ENCODE measurements at regions not wholly inside any gene's neighbourhood (a gene's known extent, or its start where the extent isn't known, plus 50 kb on each side); places are given as distances from the start of the nearest gene placed in this dataset.

GRCh38 chr17:31702041-31702440 is 157.0 kb downstream of the COPRS start:
- DNase-seq = no peak

- DNase-seq = no peak
These were observed 158.1 kb downstream of the COPRS start for GRCh38 chr17:31700973-31701372.

- DNase-seq = no peak
These were observed 159.2 kb downstream of the COPRS start for GRCh38 chr17:31699886-31700285.

- no peak for DNase-seq
These were observed 159.8 kb downstream of the COPRS start for GRCh38 chr17:31699281-31699680.

GRCh38 chr17:31698751-31699150 is 160.3 kb downstream of the COPRS start:
- DNase-seq = no peak

- DNase-seq = no peak
These were observed 161.2 kb downstream of the COPRS start for GRCh38 chr17:31697838-31698237.

- no peak for DNase-seq
These were observed 162.2 kb downstream of the COPRS start for GRCh38 chr17:31696703-31697325.

GRCh38 chr17:31696184-31696602 is 162.9 kb downstream of the COPRS start:
- DNase-seq = peak; percentile 94

GRCh38 chr17:31695456-31696090 is 163.5 kb downstream of the COPRS start:
- no peak for DNase-seq

GRCh38 chr17:31693433-31694220 is 165.4 kb downstream of the COPRS start:
- DNase-seq = no peak

- no peak for DNase-seq
These were observed 166.4 kb downstream of the COPRS start for GRCh38 chr17:31692632-31693031.

GRCh38 chr17:31692027-31692426 is 167.0 kb downstream of the COPRS start:
- no peak for DNase-seq

GRCh38 chr17:31691251-31691905 is 167.7 kb downstream of the COPRS start:
- DNase-seq = no peak

GRCh38 chr17:31690151-31690551 is 168.9 kb downstream of the COPRS start:
- DNase-seq = no peak

- DNase-seq = no peak
These were observed 170.3 kb downstream of the COPRS start for GRCh38 chr17:31688701-31689100.

- DNase-seq = no peak
These were observed 171.4 kb downstream of the COPRS start for GRCh38 chr17:31687505-31688126.

- DNase-seq = no peak
These were observed 172.5 kb downstream of the COPRS start for GRCh38 chr17:31686495-31686894.

GRCh38 chr17:31684901-31685300 is 174.1 kb downstream of the COPRS start:
- no peak for DNase-seq

GRCh38 chr17:31680126-31680525 is 178.9 kb downstream of the COPRS start:
- DNase-seq = no peak

- DNase-seq = no peak
These were observed 179.4 kb downstream of the COPRS start for GRCh38 chr17:31679667-31680066.

GRCh38 chr17:31678431-31678830 is 180.6 kb downstream of the COPRS start:
- DNase-seq = peak; percentile 76

- DNase-seq = no peak
These were observed 181.4 kb downstream of the COPRS start for GRCh38 chr17:31677681-31678080.

GRCh38 chr17:31677036-31677435 is 182.0 kb downstream of the COPRS start:
- no peak for DNase-seq

Measured in femur (tissue), 1 donor.